ENCODE measurements at regions not wholly inside any gene's neighbourhood (a gene's known extent, or its start where the extent isn't known, plus 50 kb on each side); places are given as distances from the start of the nearest gene placed in this dataset.

DNA sequence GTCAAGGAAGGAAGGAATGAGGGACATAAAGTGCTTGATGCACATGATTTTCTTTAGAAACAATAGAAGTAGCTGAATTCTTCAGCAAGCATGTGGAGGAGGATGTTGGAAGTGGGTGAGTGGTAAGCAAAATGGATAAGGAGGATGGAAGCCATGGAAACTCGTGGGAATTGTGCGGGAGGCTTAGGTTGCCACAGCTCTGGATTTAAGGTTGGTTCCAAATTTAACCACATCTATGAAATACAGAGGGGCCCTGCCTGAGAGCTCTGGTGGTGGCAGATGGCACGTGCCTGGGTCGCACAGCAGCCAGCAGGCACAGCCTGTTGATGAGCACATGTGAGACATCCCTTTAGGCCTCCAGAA lies 284.7 kb downstream of the SMARCA2 start:
- H4K20me1 ChIP-seq (ENCODE audit: insufficient read depth, low read length) = no peaks in the 10 kb centered on the region
- TF ChIP-seq, protein P1, sequence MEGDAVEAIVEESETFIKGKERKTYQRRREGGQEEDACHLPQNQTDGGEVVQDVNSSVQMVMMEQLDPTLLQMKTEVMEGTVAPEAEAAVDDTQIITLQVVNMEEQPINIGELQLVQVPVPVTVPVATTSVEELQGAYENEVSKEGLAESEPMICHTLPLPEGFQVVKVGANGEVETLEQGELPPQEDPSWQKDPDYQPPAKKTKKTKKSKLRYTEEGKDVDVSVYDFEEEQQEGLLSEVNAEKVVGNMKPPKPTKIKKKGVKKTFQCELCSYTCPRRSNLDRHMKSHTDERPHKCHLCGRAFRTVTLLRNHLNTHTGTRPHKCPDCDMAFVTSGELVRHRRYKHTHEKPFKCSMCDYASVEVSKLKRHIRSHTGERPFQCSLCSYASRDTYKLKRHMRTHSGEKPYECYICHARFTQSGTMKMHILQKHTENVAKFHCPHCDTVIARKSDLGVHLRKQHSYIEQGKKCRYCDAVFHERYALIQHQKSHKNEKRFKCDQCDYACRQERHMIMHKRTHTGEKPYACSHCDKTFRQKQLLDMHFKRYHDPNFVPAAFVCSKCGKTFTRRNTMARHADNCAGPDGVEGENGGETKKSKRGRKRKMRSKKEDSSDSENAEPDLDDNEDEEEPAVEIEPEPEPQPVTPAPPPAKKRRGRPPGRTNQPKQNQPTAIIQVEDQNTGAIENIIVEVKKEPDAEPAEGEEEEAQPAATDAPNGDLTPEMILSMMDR (IDR thresholded peaks at IDR 0.05; ENCODE audit: insufficient read depth, low read depth, low read length) = no peak
- no peak for TF ChIP-seq EZH2 (IDR thresholded peaks at IDR 0.05; ENCODE audit: insufficient read depth, low read length)
- no peak overlapping the region for H3K4me3 ChIP-seq (ENCODE audit: insufficient read depth, low read depth, low read length)
- H3K9ac ChIP-seq (ENCODE audit: low read length) = no peak overlapping the region
- no peak overlapping the region for H3K4me2 ChIP-seq (ENCODE audit: low read length)
- H3K9me3 ChIP-seq (ENCODE audit: insufficient read depth, low read depth, low read length) = no peaks in the 10 kb centered on the region
- H3K27me3 ChIP-seq (ENCODE audit: insufficient read depth, low read length) = no peaks in the 10 kb centered on the region
- Mint-ChIP-seq H3K27me3 (ENCODE audit: low read depth, unreplicated experiment) (peaks cover 5% of the 10 kb centered on the region), H3K9me3 (ENCODE audit: unreplicated experiment) (peaks cover 7% of the 10 kb centered on the region), H3K4me1 (ENCODE audit: low read depth, unreplicated experiment) (no peaks in the 10 kb centered on the region), H3K27ac (ENCODE audit: unreplicated experiment) (no peak overlapping the region), H3K36me3 (ENCODE audit: low read depth, unreplicated experiment) (no peaks in the 10 kb centered on the region), H3K4me3 (ENCODE audit: unreplicated experiment) (no peak overlapping the region)
- H3K27ac ChIP-seq (ENCODE audit: low read depth, low read length) = no peak overlapping the region
- H3K4me1 ChIP-seq (ENCODE audit: insufficient read depth, low read length) = no peaks in the 10 kb centered on the region
- no peak overlapping the region for H2AFZ ChIP-seq (ENCODE audit: low read depth, low read length)
- H3K36me3 ChIP-seq (ENCODE audit: insufficient read depth, low read length) = no peaks in the 10 kb centered on the region
- no peak for FAIRE-seq
- DNase-seq (ENCODE audit: low read depth) = no peak
- no peaks in the 10 kb centered on the region for H3K79me2 ChIP-seq (ENCODE audit: insufficient read depth, low read length)

DNA sequence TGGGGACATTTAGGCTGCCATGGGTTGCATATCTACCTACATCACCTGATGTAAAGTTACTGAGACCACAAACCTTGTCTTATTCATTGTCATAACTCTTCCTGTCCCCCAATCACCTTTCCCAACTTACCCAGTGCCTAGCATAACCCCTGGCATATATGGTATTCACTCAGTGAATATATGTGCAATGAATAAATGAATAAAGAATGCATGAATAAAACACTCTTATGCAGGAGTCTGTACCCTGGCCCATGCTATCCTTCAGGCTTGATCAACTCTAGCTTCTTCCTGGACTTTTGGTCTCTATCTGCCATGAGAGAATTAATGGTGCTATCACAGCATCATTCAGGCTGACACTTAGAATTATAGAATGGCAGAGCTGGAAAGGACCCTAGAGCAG lies 285.2 kb downstream of the SMARCA2 start:
- no peak overlapping the region for H3K4me3 Mint-ChIP-seq (ENCODE audit: unreplicated experiment)
- Histone ChIP-seq H3K4me1 (ENCODE audit: insufficient read depth, low read length) (no peaks in the 10 kb centered on the region), H2AFZ (ENCODE audit: low read depth, low read length) (no peak overlapping the region), H3K79me2 (ENCODE audit: insufficient read depth, low read length) (no peaks in the 10 kb centered on the region), H3K36me3 (ENCODE audit: insufficient read depth, low read length) (no peaks in the 10 kb centered on the region), H3K27me3 (ENCODE audit: insufficient read depth, low read length) (no peaks in the 10 kb centered on the region), H3K4me3 (ENCODE audit: insufficient read depth, low read depth, low read length) (no peak overlapping the region), H3K9me3 (ENCODE audit: insufficient read depth, low read depth, low read length) (no peaks in the 10 kb centered on the region), H3K9ac (ENCODE audit: low read length) (no peak overlapping the region), H3K4me2 (ENCODE audit: low read length) (no peak overlapping the region), H4K20me1 (ENCODE audit: insufficient read depth, low read length) (no peaks in the 10 kb centered on the region), H3K27ac (ENCODE audit: low read depth, low read length) (no peak overlapping the region)
- H3K27me3 Mint-ChIP-seq (ENCODE audit: low read depth, unreplicated experiment) = peaks cover 5% of the 10 kb centered on the region
- FAIRE-seq = no peak
- peaks cover 7% of the 10 kb centered on the region for H3K9me3 Mint-ChIP-seq (ENCODE audit: unreplicated experiment)
- H3K27ac Mint-ChIP-seq (ENCODE audit: unreplicated experiment) = no peak overlapping the region
- TF ChIP-seq, protein P1 (IDR thresholded peaks at IDR 0.05; ENCODE audit: insufficient read depth, low read depth, low read length) = no peak
- TF ChIP-seq EZH2 (IDR thresholded peaks at IDR 0.05; ENCODE audit: insufficient read depth, low read length) = no peak
- H3K4me1 Mint-ChIP-seq (ENCODE audit: low read depth, unreplicated experiment) = no peaks in the 10 kb centered on the region
- no peaks in the 10 kb centered on the region for H3K36me3 Mint-ChIP-seq (ENCODE audit: low read depth, unreplicated experiment)
- DNase-seq (ENCODE audit: low read depth) = no peak

DNA sequence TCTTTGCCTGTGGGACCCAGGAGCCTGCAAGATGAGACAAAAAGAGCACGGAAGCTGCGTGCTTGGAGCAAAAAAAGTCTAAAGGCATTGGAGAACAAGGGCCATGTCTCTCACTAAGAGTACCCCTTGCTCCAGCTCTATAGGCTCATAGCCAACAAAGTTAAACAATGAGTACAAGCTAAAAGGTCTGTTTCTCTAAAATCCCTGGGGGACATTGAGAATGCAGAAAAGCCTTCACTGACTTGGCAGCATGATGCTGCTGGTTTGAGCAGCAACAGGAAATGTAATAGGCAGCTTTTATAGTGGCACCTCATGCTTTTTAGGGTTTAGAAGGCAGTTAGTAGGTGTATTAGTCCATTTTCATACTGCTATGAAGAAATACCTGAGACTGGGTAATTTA lies 287.5 kb downstream of the SMARCA2 start:
- TF ChIP-seq, protein P1 (IDR thresholded peaks at IDR 0.05; ENCODE audit: insufficient read depth, low read depth, low read length) = no peak
- TF ChIP-seq EZH2 (IDR thresholded peaks at IDR 0.05; ENCODE audit: insufficient read depth, low read length) = no peak
- no peak overlapping the region for H3K9ac ChIP-seq (ENCODE audit: low read length)
- DNase-seq (ENCODE audit: low read depth) (no peak), FAIRE-seq (no peak)
- Mint-ChIP-seq H3K27ac (ENCODE audit: unreplicated experiment) (no peak overlapping the region), H3K4me3 (ENCODE audit: unreplicated experiment) (no peak overlapping the region), H3K36me3 (ENCODE audit: low read depth, unreplicated experiment) (no peaks in the 10 kb centered on the region), H3K4me1 (ENCODE audit: low read depth, unreplicated experiment) (no peaks in the 10 kb centered on the region), H3K27me3 (ENCODE audit: low read depth, unreplicated experiment) (peaks cover 3% of the 10 kb centered on the region), H3K9me3 (ENCODE audit: unreplicated experiment) (peaks cover 6% of the 10 kb centered on the region)
- no peaks in the 10 kb centered on the region for H3K9me3 ChIP-seq (ENCODE audit: insufficient read depth, low read depth, low read length)
- H2AFZ ChIP-seq (ENCODE audit: low read depth, low read length) = no peak overlapping the region
- H3K36me3 ChIP-seq (ENCODE audit: insufficient read depth, low read length) = no peaks in the 10 kb centered on the region
- no peaks in the 10 kb centered on the region for H3K27me3 ChIP-seq (ENCODE audit: insufficient read depth, low read length)
- H3K79me2 ChIP-seq (ENCODE audit: insufficient read depth, low read length) = no peaks in the 10 kb centered on the region
- H3K4me2 ChIP-seq (ENCODE audit: low read length) = no peak overlapping the region
- H3K4me1 ChIP-seq (ENCODE audit: insufficient read depth, low read length) = no peaks in the 10 kb centered on the region
- H4K20me1 ChIP-seq (ENCODE audit: insufficient read depth, low read length) = no peaks in the 10 kb centered on the region
- H3K4me3 ChIP-seq (ENCODE audit: insufficient read depth, low read depth, low read length) = no peak overlapping the region
- H3K27ac ChIP-seq (ENCODE audit: low read depth, low read length) = no peak overlapping the region

Measured in astrocyte (in vitro differentiated cells and primary cell).